Endothelial cell of umbilical vein (primary cell): ENCODE measurements at regions not wholly inside any gene's neighbourhood (a gene's known extent, or its start where the extent isn't known, plus 50 kb on each side); places are given as distances from the start of the nearest gene placed in this dataset.
"Not testable (repeated sequence)": the region's sequence is repeated elsewhere in the genome, so short reads cannot be mapped to it uniquely, and the experiment has no call there.

Experiments
- BruUV-seq: library from RNA; stranded (reverse); fragments of 400-500 nt; replicated peaks from 2 replicates; lab custom pipeline; 2021; lab: Mats Ljungman, UMichigan
- CTCF ChIA-PET: fragments of 300-600, 350-600 bp; sonication (Branson Sonifier 250); formaldehyde crosslinking; loops from one replicate; lab custom pipeline; 2021; ENCODE audit warnings: antibody characterized with exemption, inconsistent platforms; lab: Charles Lee
- POLR2A ChIA-PET: fragments of 300-600, 350-600 bp; sonication (Branson Sonifier 250); formaldehyde crosslinking; loops from one replicate; lab custom pipeline; 2021; ENCODE audit warnings: antibody characterized with exemption, inconsistent platforms; lab: Charles Lee
- DNase-seq: peaks from one replicate; pipeline ENCODE4 v3.0.0-alpha.2; 2011; ENCODE audit warnings: low read depth, low spot score
- FAIRE-seq: peaks from 2 replicates; lab custom pipeline; 2011; peaks lifted over from hg19 to GRCh38; lab: Jason Lieb, UNC
- H2AFZ ChIP-seq: 2 replicates; pipeline ENCODE4 v1.6.0; 2012; ENCODE audit warnings: low read depth, low read length, control low read depth, inconsistent platforms
- H3K27ac ChIP-seq: 2 replicates; pipeline ENCODE4 v1.5.1; 2011; ENCODE audit warnings: low read depth, mild to moderate bottlenecking, control low read depth, low read length, moderate library complexity; ENCODE audit not compliant: insufficient read depth
- H3K27me3 ChIP-seq, 2 experiments: 2 replicates each; pipeline versions ENCODE4 v1.6.0 to v1.6.1; 2011; ENCODE audit warnings: low read length in 2 of 2, mixed read lengths in 1 of 2; ENCODE audit not compliant: control insufficient read depth in 2 of 2, insufficient read depth in 2 of 2
- H3K36me3 ChIP-seq, 2 experiments: 2 replicates in 1 of 2; 3 replicates in 1 of 2; pipeline ENCODE4 v1.5.1; 2011; ENCODE audit warnings: low read length in 2 of 2, mild to moderate bottlenecking in 1 of 2, moderate library complexity in 1 of 2; ENCODE audit not compliant: control insufficient read depth in 2 of 2, insufficient read depth in 2 of 2; ENCODE audit errors: extremely low read depth in 1 of 2
- H3K4me1 ChIP-seq: 3 replicates; pipeline ENCODE4 v1.5.1; 2011; ENCODE audit warnings: mild to moderate bottlenecking, low read length; ENCODE audit not compliant: control insufficient read depth, insufficient read depth; ENCODE audit errors: extremely low read depth
- H3K4me2 ChIP-seq: 2 replicates; pipeline ENCODE4 v1.6.1; 2011; ENCODE audit warnings: low read length, control low read depth, mixed read lengths; ENCODE audit not compliant: insufficient read depth
- H3K4me3 ChIP-seq, 3 experiments: fragments of 200-600 bp in 1 of 3; sonication (generic), shearing (Covaris generic) in 1 of 3; replicated peaks in 1 of 3; 2 replicates each; pipeline ENCODE4 v1.5.1; 2011 to 2016; ENCODE audit warnings: control low read depth in 3 of 3, low read length in 3 of 3, mild to moderate bottlenecking in 2 of 3, inconsistent platforms in 1 of 3, low read depth in 1 of 3, moderate library complexity in 1 of 3; ENCODE audit not compliant: insufficient read depth in 1 of 3
- H3K79me2 ChIP-seq: 2 replicates; pipeline ENCODE4 v1.6.0; 2012; ENCODE audit warnings: low read length, inconsistent platforms; ENCODE audit not compliant: control insufficient read depth, insufficient read depth
- H3K9ac ChIP-seq: replicated peaks from 2 replicates; pipeline ENCODE3; 2011; ENCODE audit warnings: low read length, control low read depth; ENCODE audit not compliant: insufficient read depth; ENCODE audit errors: extremely low read depth
- H3K9me1 ChIP-seq: replicated peaks from 3 replicates; pipeline ENCODE4 v1.6.0; 2011; ENCODE audit warnings: mild to moderate bottlenecking, low read length; ENCODE audit not compliant: control insufficient read depth, insufficient read depth; ENCODE audit errors: extremely low read depth
- H3K9me3 ChIP-seq: replicated peaks from 2 replicates; pipeline ENCODE4 v1.5.1; 2012; ENCODE audit warnings: low read length, inconsistent platforms; ENCODE audit not compliant: control insufficient read depth, insufficient read depth
- H4K20me1 ChIP-seq: replicated peaks from 2 replicates; pipeline ENCODE3; 2011; ENCODE audit warnings: mild to moderate bottlenecking, low read length; ENCODE audit not compliant: control insufficient read depth, insufficient read depth; ENCODE audit errors: extremely low read depth
- CTCF ChIP-seq, 2 donors: IDR thresholded peaks; 1 replicate in 1 of 2; 2 replicates in 1 of 2; pipeline ENCODE4 v1.5.1; 2011; ENCODE audit warnings: low read length in 2 of 2, mild to moderate bottlenecking in 2 of 2, moderate library complexity in 2 of 2, control low read depth in 1 of 2, inconsistent platforms in 1 of 2, low read depth in 1 of 2; ENCODE audit not compliant: insufficient read depth in 1 of 2; ENCODE audit errors: extremely low read depth in 1 of 2
- EZH2 ChIP-seq: IDR thresholded peaks from 2 replicates; pipeline ENCODE4 v1.6.1; 2012; ENCODE audit warnings: borderline replicate concordance, low read depth, mild to moderate bottlenecking, moderate library complexity, low read length, inconsistent platforms; ENCODE audit not compliant: severe bottlenecking
- FOS ChIP-seq: IDR thresholded peaks from 2 replicates; pipeline ENCODE4 v1.6.1; 2011; ENCODE audit warnings: mild to moderate bottlenecking, low read length, moderate library complexity, borderline replicate concordance; ENCODE audit not compliant: insufficient read depth
- GATA2 ChIP-seq: IDR thresholded peaks from 2 replicates; pipeline ENCODE4 v1.7.0; 2011; ENCODE audit warnings: low read depth, mild to moderate bottlenecking, moderate library complexity, mixed read lengths, low read length; ENCODE audit not compliant: insufficient read length, insufficient read depth
- JUN ChIP-seq: IDR thresholded peaks from 2 replicates; pipeline ENCODE4 v1.6.1; 2011; ENCODE audit warnings: borderline replicate concordance, low read depth; ENCODE audit not compliant: insufficient read length, insufficient read depth
- MAX ChIP-seq: IDR thresholded peaks from 2 replicates; pipeline ENCODE4 v1.6.1; 2011; ENCODE audit not compliant: insufficient read depth, insufficient read length
- MYC ChIP-seq: IDR thresholded peaks from one replicate; pipeline ENCODE4 v1.6.1; 2011; ENCODE audit warnings: mild to moderate bottlenecking, low read depth, low read length
- POLR2A ChIP-seq: IDR thresholded peaks from 2 replicates; pipeline ENCODE4 v1.6.1; 2012; ENCODE audit warnings: low read depth, mild to moderate bottlenecking, control low read depth, low read length
- POLR2AphosphoS5 ChIP-seq: IDR thresholded peaks from 2 replicates; pipeline ENCODE4 v1.6.1; 2012; ENCODE audit warnings: low read depth, mild to moderate bottlenecking, control low read depth, low read length, moderate library complexity; ENCODE audit not compliant: insufficient read depth
- dilution Hi-C: fragments of 300-500 bp; cut with MboI; formaldehyde crosslinking; loops from one replicate; pipeline ENCODE4 v1.15.0; 2019; ENCODE audit warnings: low sequenced_read_pairs; ENCODE audit not compliant: extremely low pct_ligation_motif_present
- intact Hi-C: fragments of 100-400 bp; cut with micrococcal nuclease; formaldehyde crosslinking; loops from one replicate; pipeline ENCODE4 v1.10.0; 2022

- POLR2A ChIA-PET, result no interaction called here
- intact Hi-C loops (no loop called here), dilution Hi-C loops (no loop called here)
- no peak overlapping the region for H3K4me3 ChIP-seq
- H2AFZ ChIP-seq, result no peak overlapping the region
- no peaks in the 10 kb centered on the region for H3K9me3 ChIP-seq
- no peak overlapping the region for H3K4me2 ChIP-seq
- H3K9me1 ChIP-seq, result no peaks in the 10 kb centered on the region
- CTCF ChIA-PET, result no interaction called here
- no peak overlapping the region for H3K27ac ChIP-seq
- no peaks in the 10 kb centered on the region for H3K36me3 ChIP-seq
- no peak overlapping the region for H3K9ac ChIP-seq
- H3K4me1 ChIP-seq, result no peaks in the 10 kb centered on the region
- no TSS peak for BruUV-seq
- H4K20me1 ChIP-seq, result no peaks in the 10 kb centered on the region
- FAIRE-seq (no peak), DNase-seq (no peak)
- H3K27me3 ChIP-seq, result peaks cover 15 to 17% of the 10 kb centered on the region in 2 experiments
- TF ChIP-seq POLR2AphosphoS5 (no peak), GATA2 (no peak), EZH2 (no peak), CTCF (IDR thresholded peaks at IDR 0.05; ENCODE audit: extremely low read depth in 1 of 2, insufficient read depth in 1 of 2, low read depth in 1 of 2, low read length in 2 of 2) (no peak), MYC (no peak), JUN (no peak), FOS (no peak), MAX (no peak), POLR2A (no peak)
- H3K79me2 ChIP-seq, result no peaks in the 10 kb centered on the region
Measured at GRCh38 chr21:33149181-33149580, 79.2 kb downstream of the OLIG1 start.

- POLR2A ChIA-PET, result not testable (repeated sequence)
Measured at GRCh38 chr21:33150968-33151367, 78.8 kb upstream of the IFNAR2 start.

More at GRCh38 chr21:33150968-33151367, 78.8 kb upstream of the IFNAR2 start:
- H3K9ac ChIP-seq, H3K79me2 ChIP-seq, H3K4me2 ChIP-seq, H3K9me3 ChIP-seq, CTCF ChIA-PET, DNase-seq, intact Hi-C loops, FAIRE-seq, H3K4me3 ChIP-seq, H3K27ac ChIP-seq, H3K9me1 ChIP-seq, H3K4me1 ChIP-seq, H3K36me3 ChIP-seq, dilution Hi-C loops, BruUV-seq, H4K20me1 ChIP-seq, H2AFZ ChIP-seq: not testable (repeated sequence)
- peaks cover 15 to 16% of the 10 kb centered on the region in 2 experiments for H3K27me3 ChIP-seq
